NCI-H1092 (cell line): ENCODE measurements at regions not wholly inside any gene's neighbourhood (a gene's known extent, or its start where the extent isn't known, plus 50 kb on each side); places are given as distances from the start of the nearest gene placed in this dataset.

Source experiments
- DNase-seq: peaks from one replicate; lab custom pipeline; 2025; lab: John Stamatoyannopoulos, UW

GRCh38 chr13:74870865-74871264 lies 611.1 kb downstream of the TBC1D4 start:
- DNase-seq: no peak

GRCh38 chr13:74869846-74870245 lies 612.1 kb downstream of the TBC1D4 start:
- DNase-seq: no peak

- DNase-seq: no peak
Measured at GRCh38 chr13:74868049-74868448, 613.9 kb downstream of the TBC1D4 start.

- DNase-seq: no peak
Measured at GRCh38 chr13:74867460-74867859, 614.5 kb downstream of the TBC1D4 start.

GRCh38 chr13:74866101-74866500 lies 615.9 kb downstream of the TBC1D4 start:
- no peak for DNase-seq

GRCh38 chr13:74865656-74866055 lies 616.3 kb downstream of the TBC1D4 start:
- DNase-seq: no peak

GRCh38 chr13:74860789-74861188 lies 621.2 kb downstream of the TBC1D4 start:
- no peak for DNase-seq

GRCh38 chr13:74850893-74851292 lies 631.1 kb downstream of the TBC1D4 start:
- no peak for DNase-seq

GRCh38 chr13:74847966-74848365 lies 634.0 kb downstream of the TBC1D4 start:
- DNase-seq: no peak

GRCh38 chr13:74845806-74846205 lies 636.2 kb downstream of the TBC1D4 start:
- DNase-seq: no peak

GRCh38 chr13:74841651-74842050 lies 640.3 kb downstream of the TBC1D4 start:
- no peak for DNase-seq

- DNase-seq: no peak
Measured at GRCh38 chr13:74841123-74841522, 640.8 kb downstream of the TBC1D4 start.

GRCh38 chr13:74839656-74840055 lies 642.3 kb downstream of the TBC1D4 start:
- DNase-seq: no peak

- no peak for DNase-seq
Measured at GRCh38 chr13:74838096-74838495, 643.9 kb downstream of the TBC1D4 start.

GRCh38 chr13:74836628-74837027 lies 645.3 kb downstream of the TBC1D4 start:
- DNase-seq: no peak

- no peak for DNase-seq
Measured at GRCh38 chr13:74835579-74835978, 646.4 kb downstream of the TBC1D4 start.

- DNase-seq: no peak
Measured at GRCh38 chr13:74825938-74826246, 656.1 kb downstream of the TBC1D4 start.

- no peak for DNase-seq
Measured at GRCh38 chr13:74825152-74825937, 656.6 kb downstream of the TBC1D4 start.

GRCh38 chr13:74820809-74821208 lies 661.2 kb downstream of the TBC1D4 start:
- no peak for DNase-seq

GRCh38 chr13:74819549-74819948 lies 662.4 kb downstream of the TBC1D4 start:
- DNase-seq: no peak

GRCh38 chr13:74816737-74817136 lies 665.2 kb downstream of the TBC1D4 start:
- DNase-seq: no peak

GRCh38 chr13:74796157-74796556 lies 662.0 kb upstream of the KLF12 start:
- DNase-seq: no peak

- no peak for DNase-seq
Measured at GRCh38 chr13:74795526-74795925, 661.3 kb upstream of the KLF12 start.

GRCh38 chr13:74794582-74794981 lies 660.4 kb upstream of the KLF12 start:
- no peak for DNase-seq
